Kidney (tissue), 13 donors: ENCODE measurements at regions not wholly inside any gene's neighbourhood (a gene's known extent, or its start where the extent isn't known, plus 50 kb on each side); places are given as distances from the start of the nearest gene placed in this dataset.

ENCODE experiments used
- DNase-seq, 5 donors: peaks; one replicate each; pipeline ENCODE4 v3.0.0-alpha.2; 2013 to 2020
- FAIRE-seq: peaks from 2 replicates; lab custom pipeline; 2012; peaks lifted over from hg19 to GRCh38; lab: Jason Lieb, UNC
- H3K27ac ChIP-seq, 2 donors: one replicate each; pipeline ENCODE4 v1.7.0; 2013; ENCODE audit warnings: low read depth in 2 of 2, low read length in 2 of 2, inconsistent platforms in 1 of 2
- H3K27me3 ChIP-seq: one replicate; pipeline ENCODE4 v1.7.1; 2013; ENCODE audit warnings: low read length, inconsistent platforms; ENCODE audit not compliant: control insufficient read depth, insufficient read depth
- H3K36me3 ChIP-seq, 3 donors: one replicate each; pipeline versions ENCODE4 v1.7.0 to v1.7.1; 2013; ENCODE audit warnings: low read length in 3 of 3, control low read depth in 1 of 3, inconsistent platforms in 1 of 3; ENCODE audit not compliant: insufficient read depth in 3 of 3, control insufficient read depth in 2 of 3
- H3K4me1 ChIP-seq, 3 donors: one replicate each; pipeline versions ENCODE4 v1.7.0 to v1.7.1; 2013; ENCODE audit warnings: low read length in 3 of 3, inconsistent platforms in 1 of 3, low read depth in 1 of 3; ENCODE audit not compliant: control insufficient read depth in 2 of 3, insufficient read depth in 2 of 3
- H3K4me3 ChIP-seq, 3 donors: one replicate each; pipeline versions ENCODE4 v1.7.0 to v1.8.1; 2013; ENCODE audit warnings: low read length in 3 of 3, control low read depth in 1 of 3, inconsistent platforms in 1 of 3
- H3K9ac ChIP-seq, 3 donors: one replicate each; pipeline versions ENCODE4 v1.7.0 to v1.7.1; 2013; ENCODE audit warnings: low read length in 3 of 3, control low read depth in 1 of 3, inconsistent platforms in 1 of 3
- H3K9me3 ChIP-seq, 3 donors: one replicate each; pipeline versions ENCODE4 v1.7.0 to v1.7.1; 2013; ENCODE audit warnings: low read length in 3 of 3, control low read depth in 1 of 3, inconsistent platforms in 1 of 3; ENCODE audit not compliant: control insufficient read depth in 2 of 3, insufficient read depth in 1 of 3
- intact Hi-C: fragments of 100-400 bp; cut with DNase I; formaldehyde crosslinking; loops from one replicate; pipeline ENCODE4 v1.11.1; 2022
- TF ChIP-seq, protein P1 (sequence below): IDR thresholded peaks from 3 replicates; pipeline ENCODE4 v1.5.1; 2012; ENCODE audit warnings: mild to moderate bottlenecking, moderate library complexity, borderline replicate concordance; ENCODE audit not compliant: insufficient read depth; ENCODE audit errors: extremely low read depth
- donor health status: control.
- donor health status: control.
- donor health status: control.
- donor health status: control.
- donor health status: control.
- donor health status: DM: yes; HTN: yes; CAD: no.
- donor health status: Normal renal cell carcinoma (clear cell type).

- FAIRE-seq (no peak), DNase-seq (no peak)
- H3K4me3 ChIP-seq: no peak overlapping the region
- H3K9me3 ChIP-seq: no peaks in the 10 kb centered on the region
- H3K27me3 ChIP-seq: no peaks in the 10 kb centered on the region
- no peaks in the 10 kb centered on the region for H3K4me1 ChIP-seq
- TF ChIP-seq, protein P1, sequence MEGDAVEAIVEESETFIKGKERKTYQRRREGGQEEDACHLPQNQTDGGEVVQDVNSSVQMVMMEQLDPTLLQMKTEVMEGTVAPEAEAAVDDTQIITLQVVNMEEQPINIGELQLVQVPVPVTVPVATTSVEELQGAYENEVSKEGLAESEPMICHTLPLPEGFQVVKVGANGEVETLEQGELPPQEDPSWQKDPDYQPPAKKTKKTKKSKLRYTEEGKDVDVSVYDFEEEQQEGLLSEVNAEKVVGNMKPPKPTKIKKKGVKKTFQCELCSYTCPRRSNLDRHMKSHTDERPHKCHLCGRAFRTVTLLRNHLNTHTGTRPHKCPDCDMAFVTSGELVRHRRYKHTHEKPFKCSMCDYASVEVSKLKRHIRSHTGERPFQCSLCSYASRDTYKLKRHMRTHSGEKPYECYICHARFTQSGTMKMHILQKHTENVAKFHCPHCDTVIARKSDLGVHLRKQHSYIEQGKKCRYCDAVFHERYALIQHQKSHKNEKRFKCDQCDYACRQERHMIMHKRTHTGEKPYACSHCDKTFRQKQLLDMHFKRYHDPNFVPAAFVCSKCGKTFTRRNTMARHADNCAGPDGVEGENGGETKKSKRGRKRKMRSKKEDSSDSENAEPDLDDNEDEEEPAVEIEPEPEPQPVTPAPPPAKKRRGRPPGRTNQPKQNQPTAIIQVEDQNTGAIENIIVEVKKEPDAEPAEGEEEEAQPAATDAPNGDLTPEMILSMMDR: no peak
- H3K9ac ChIP-seq: no peak overlapping the region
- intact Hi-C loops: no loop called here
- H3K36me3 ChIP-seq: no peaks in the 10 kb centered on the region
- no peak overlapping the region for H3K27ac ChIP-seq
Observed at GRCh38 chr2:9156483-9156882, 50.1 kb upstream of the ASAP2 start.

- no peak overlapping the region for H3K27ac ChIP-seq
- no peaks in the 10 kb centered on the region for H3K27me3 ChIP-seq
- no peaks in the 10 kb centered on the region for H3K9me3 ChIP-seq
- TF ChIP-seq, protein P1: no peak
- no peak for DNase-seq
- no peaks in the 10 kb centered on the region for H3K36me3 ChIP-seq
- intact Hi-C loops: no loop called here
- no peaks in the 10 kb centered on the region for H3K4me1 ChIP-seq
- no peak overlapping the region for H3K4me3 ChIP-seq
- FAIRE-seq: no peak
- no peak overlapping the region for H3K9ac ChIP-seq
Observed at GRCh38 chr2:9154061-9154460, 52.6 kb upstream of the ASAP2 start.

GRCh38 chr2:9153643-9153980 is 53.0 kb upstream of the ASAP2 start:
- H3K4me3 ChIP-seq: no peak overlapping the region
- FAIRE-seq (no peak), DNase-seq (peak in 1 of 5 donors; percentile 52)
- intact Hi-C loops: no loop called here
- no peaks in the 10 kb centered on the region for H3K27me3 ChIP-seq
- TF ChIP-seq, protein P1: no peak
- H3K27ac ChIP-seq: no peak overlapping the region
- H3K36me3 ChIP-seq: no peaks in the 10 kb centered on the region
- no peaks in the 10 kb centered on the region for H3K4me1 ChIP-seq
- H3K9me3 ChIP-seq: no peaks in the 10 kb centered on the region
- H3K9ac ChIP-seq: no peak overlapping the region

GRCh38 chr2:9152975-9153642 is 53.5 kb upstream of the ASAP2 start:
- no peaks in the 10 kb centered on the region for H3K27me3 ChIP-seq
- H3K27ac ChIP-seq: no peak overlapping the region
- H3K9ac ChIP-seq: no peak overlapping the region
- no peak overlapping the region for H3K4me3 ChIP-seq
- no peak for FAIRE-seq
- H3K9me3 ChIP-seq: no peaks in the 10 kb centered on the region
- DNase-seq: peak in 4 of 5 donors; percentile 48 to 66 (median 57)
- no peaks in the 10 kb centered on the region for H3K4me1 ChIP-seq
- no peaks in the 10 kb centered on the region for H3K36me3 ChIP-seq
- intact Hi-C loops: no loop called here
- TF ChIP-seq, protein P1: no peak
